ENCODE measurements at regions not wholly inside any gene's neighbourhood (a gene's known extent, or its start where the extent isn't known, plus 50 kb on each side); places are given as distances from the start of the nearest gene placed in this dataset.

DNA sequence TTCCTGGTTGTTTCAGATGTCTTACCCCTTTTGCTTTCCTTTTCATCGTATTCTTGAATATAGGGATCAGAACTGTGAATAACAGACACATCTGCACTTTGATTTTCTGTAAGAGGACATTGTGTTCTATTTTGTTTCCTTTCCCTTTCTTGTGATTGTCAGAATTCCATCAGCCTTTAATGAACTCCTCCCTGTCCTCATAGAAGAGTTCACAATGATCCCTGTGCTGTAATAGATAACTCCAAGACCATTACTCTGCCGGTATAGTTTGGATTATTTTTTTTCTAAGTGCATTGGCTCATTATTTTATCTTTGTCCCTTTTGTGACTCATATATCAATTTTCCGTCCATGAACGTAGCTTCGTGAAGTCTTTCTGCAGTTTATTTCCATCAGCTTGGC lies 59.7 kb upstream of the PRDM8 start:
- H3K4me2 ChIP-seq (ENCODE audit: low read length), result no peak overlapping the region

DNA sequence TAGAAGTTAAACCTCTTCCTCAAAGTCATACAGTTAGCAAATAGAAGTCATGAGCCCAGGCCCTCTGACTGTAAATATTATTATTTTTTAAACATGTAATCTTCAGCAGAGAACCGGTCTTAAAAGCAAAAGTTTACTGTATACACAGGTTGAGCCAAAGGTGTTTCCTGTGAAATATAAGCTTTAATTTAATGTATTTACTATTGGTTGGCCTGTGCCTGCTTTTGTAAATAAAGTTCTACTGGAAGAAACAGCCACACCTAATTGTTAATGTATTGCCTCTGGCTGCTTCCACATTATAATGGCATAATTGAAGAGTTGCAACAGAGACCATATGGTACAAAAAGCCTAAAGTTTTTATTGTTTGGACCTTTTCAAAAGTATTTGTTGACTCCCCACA lies 61.0 kb upstream of the PRDM8 start:
- Histone ChIP-seq H2AFZ (ENCODE audit: low read depth, low read length) (no peak overlapping the region), H3K9ac (ENCODE audit: low read length) (no peak overlapping the region), H3K27ac (ENCODE audit: low read length) (no peak overlapping the region), H3K4me3 (ENCODE audit: low read length) (no peak overlapping the region), H3K9me3 (ENCODE audit: insufficient read depth, low read length) (0 out of 2 replicates have a peak, but pooled peaks cover 5% of the 10 kb centered on the region), H4K20me1 (ENCODE audit: insufficient read depth, low read length) (no peaks in the 10 kb centered on the region), H3K4me2 (ENCODE audit: low read length) (no peak overlapping the region), H3K79me2 (ENCODE audit: low read length) (no peaks in the 10 kb centered on the region), H3K27me3 (ENCODE audit: low read depth, low read length) (no peaks in the 10 kb centered on the region), H3K36me3 (replicated peaks; ENCODE audit: low read depth, low read length) (no peaks in the 10 kb centered on the region), H3K4me1 (ENCODE audit: low read length) (peaks cover 29% of the 10 kb centered on the region)
- no peak for TF ChIP-seq EZH2phosphoT487 (IDR thresholded peaks at IDR 0.05; ENCODE audit: low read depth)
- TF ChIP-seq, protein P1, sequence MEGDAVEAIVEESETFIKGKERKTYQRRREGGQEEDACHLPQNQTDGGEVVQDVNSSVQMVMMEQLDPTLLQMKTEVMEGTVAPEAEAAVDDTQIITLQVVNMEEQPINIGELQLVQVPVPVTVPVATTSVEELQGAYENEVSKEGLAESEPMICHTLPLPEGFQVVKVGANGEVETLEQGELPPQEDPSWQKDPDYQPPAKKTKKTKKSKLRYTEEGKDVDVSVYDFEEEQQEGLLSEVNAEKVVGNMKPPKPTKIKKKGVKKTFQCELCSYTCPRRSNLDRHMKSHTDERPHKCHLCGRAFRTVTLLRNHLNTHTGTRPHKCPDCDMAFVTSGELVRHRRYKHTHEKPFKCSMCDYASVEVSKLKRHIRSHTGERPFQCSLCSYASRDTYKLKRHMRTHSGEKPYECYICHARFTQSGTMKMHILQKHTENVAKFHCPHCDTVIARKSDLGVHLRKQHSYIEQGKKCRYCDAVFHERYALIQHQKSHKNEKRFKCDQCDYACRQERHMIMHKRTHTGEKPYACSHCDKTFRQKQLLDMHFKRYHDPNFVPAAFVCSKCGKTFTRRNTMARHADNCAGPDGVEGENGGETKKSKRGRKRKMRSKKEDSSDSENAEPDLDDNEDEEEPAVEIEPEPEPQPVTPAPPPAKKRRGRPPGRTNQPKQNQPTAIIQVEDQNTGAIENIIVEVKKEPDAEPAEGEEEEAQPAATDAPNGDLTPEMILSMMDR (IDR thresholded peaks at IDR 0.05; ENCODE audit: low read depth, low read length), result no peak

More for the DNA sequence above, 59.7 kb upstream of the PRDM8 start:
- no peaks in the 10 kb centered on the region for H3K36me3 ChIP-seq (replicated peaks; ENCODE audit: low read depth, low read length)
- peaks cover 42% of the 10 kb centered on the region for H3K4me1 ChIP-seq (ENCODE audit: low read length)
- H3K9me3 ChIP-seq (ENCODE audit: insufficient read depth, low read length), result 0 out of 2 replicates have a peak, but pooled peaks cover 5% of the 10 kb centered on the region
- no peak overlapping the region for H2AFZ ChIP-seq (ENCODE audit: low read depth, low read length)
- H3K27ac ChIP-seq (ENCODE audit: low read length), result no peak overlapping the region
- no peaks in the 10 kb centered on the region for H3K27me3 ChIP-seq (ENCODE audit: low read depth, low read length)
- H3K9ac ChIP-seq (ENCODE audit: low read length), result no peak overlapping the region
- no peaks in the 10 kb centered on the region for H3K79me2 ChIP-seq (ENCODE audit: low read length)
- no peaks in the 10 kb centered on the region for H4K20me1 ChIP-seq (ENCODE audit: insufficient read depth, low read length)
- no peak for TF ChIP-seq EZH2phosphoT487 (IDR thresholded peaks at IDR 0.05; ENCODE audit: low read depth)
- TF ChIP-seq, protein P1 (IDR thresholded peaks at IDR 0.05; ENCODE audit: low read depth, low read length), result no peak
- H3K4me3 ChIP-seq (ENCODE audit: low read length), result no peak overlapping the region

DNA sequence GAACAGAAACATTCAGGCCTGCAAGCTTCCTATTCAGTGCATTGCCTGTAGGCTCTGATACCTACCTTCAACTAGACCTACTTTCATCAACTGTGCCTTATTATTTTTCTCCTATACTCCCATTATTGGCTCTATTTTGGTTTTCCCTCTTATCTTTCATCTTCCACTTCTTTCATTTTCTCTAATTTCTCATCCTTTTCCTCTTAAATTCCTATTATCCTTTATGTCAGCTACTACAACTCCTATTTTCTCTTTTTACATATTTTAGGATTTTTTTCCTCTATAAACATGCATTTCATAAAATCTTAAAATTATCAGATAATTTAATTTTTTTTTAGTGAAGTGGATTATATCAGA lies 61.6 kb upstream of the PRDM8 start:
- Histone ChIP-seq H3K4me1 (ENCODE audit: low read length) (peaks cover 27% of the 10 kb centered on the region), H3K9ac (ENCODE audit: low read length) (no peak overlapping the region), H3K9me3 (ENCODE audit: insufficient read depth, low read length) (0 out of 2 replicates have a peak, but pooled peaks cover 5% of the 10 kb centered on the region), H3K36me3 (replicated peaks; ENCODE audit: low read depth, low read length) (no peaks in the 10 kb centered on the region), H3K27ac (ENCODE audit: low read length) (no peak overlapping the region), H3K79me2 (ENCODE audit: low read length) (no peaks in the 10 kb centered on the region), H3K27me3 (ENCODE audit: low read depth, low read length) (no peaks in the 10 kb centered on the region), H4K20me1 (ENCODE audit: insufficient read depth, low read length) (no peaks in the 10 kb centered on the region), H3K4me3 (ENCODE audit: low read length) (no peak overlapping the region), H3K4me2 (ENCODE audit: low read length) (no peak overlapping the region), H2AFZ (ENCODE audit: low read depth, low read length) (no peak overlapping the region)
- no peak for TF ChIP-seq EZH2phosphoT487 (IDR thresholded peaks at IDR 0.05; ENCODE audit: low read depth)
- TF ChIP-seq, protein P1 (IDR thresholded peaks at IDR 0.05; ENCODE audit: low read depth, low read length), result no peak

DNA sequence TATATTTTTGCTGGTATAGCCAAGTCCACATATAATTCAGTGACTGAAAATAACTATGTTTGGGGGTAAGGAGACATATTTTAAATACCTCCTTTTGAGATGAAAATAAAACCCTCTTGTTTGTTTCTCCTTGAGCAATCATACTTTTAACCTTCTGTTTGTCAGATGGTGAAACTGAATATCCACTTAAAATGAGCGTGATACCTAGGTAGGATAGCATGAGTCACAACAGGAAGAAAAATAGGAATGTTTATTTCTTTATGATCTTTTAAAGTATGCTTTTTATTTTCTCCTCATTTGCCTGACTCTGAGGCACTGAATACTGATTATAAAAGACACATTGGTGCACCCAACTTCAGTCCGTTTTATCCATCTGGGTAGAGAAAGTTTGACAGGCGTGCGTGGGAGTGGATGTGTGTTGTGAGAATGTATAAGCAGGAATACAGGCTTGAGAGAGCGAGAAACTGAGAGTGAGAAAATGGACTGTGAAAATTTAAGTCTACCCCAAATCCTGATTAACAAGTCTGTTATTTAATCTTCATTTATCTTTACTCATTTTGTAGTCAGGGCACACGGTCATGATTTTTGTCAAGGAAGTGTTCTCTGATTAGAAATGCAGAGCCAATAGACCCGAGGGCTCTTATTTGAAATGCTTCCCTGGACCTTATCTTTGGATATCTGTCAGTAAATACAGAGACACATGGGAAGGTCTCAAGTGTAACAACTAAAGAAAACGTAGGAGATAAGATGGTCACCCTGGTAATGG lies 62.1 kb upstream of the ANTXR2 start:
- no peak overlapping the region for H2AFZ ChIP-seq (ENCODE audit: low read depth, low read length)

More for the DNA sequence above, 62.1 kb upstream of the ANTXR2 start:
- Histone ChIP-seq H3K4me3 (ENCODE audit: low read length) (no peak overlapping the region), H4K20me1 (ENCODE audit: insufficient read depth, low read length) (no peaks in the 10 kb centered on the region), H3K79me2 (ENCODE audit: low read length) (no peaks in the 10 kb centered on the region), H3K36me3 (replicated peaks; ENCODE audit: low read depth, low read length) (no peaks in the 10 kb centered on the region), H3K9me3 (ENCODE audit: insufficient read depth, low read length) (0 out of 2 replicates have a peak, but pooled peaks cover 5% of the 10 kb centered on the region), H3K27me3 (ENCODE audit: low read depth, low read length) (no peaks in the 10 kb centered on the region), H3K9ac (ENCODE audit: low read length) (no peak overlapping the region), H3K4me2 (ENCODE audit: low read length) (no peak overlapping the region), H3K4me1 (ENCODE audit: low read length) (peaks cover 22% of the 10 kb centered on the region), H3K27ac (ENCODE audit: low read length) (no peak overlapping the region)
- no peak for TF ChIP-seq EZH2phosphoT487 (IDR thresholded peaks at IDR 0.05; ENCODE audit: low read depth)
- TF ChIP-seq, protein P1 (IDR thresholded peaks at IDR 0.05; ENCODE audit: low read depth, low read length), result no peak
